Heart left ventricle (tissue), 16 donors: ENCODE measurements at regions not wholly inside any gene's neighbourhood (a gene's known extent, or its start where the extent isn't known, plus 50 kb on each side); places are given as distances from the start of the nearest gene placed in this dataset.

Source experiments
- ATAC-seq, 4 donors: fragments of 200-7000 bp; cut with Tn5 transposase; one replicate each; pipeline ENCODE4 v1.9.1; 2020 to 2022; ENCODE audit warnings: moderate library complexity in 4 of 4, mild to moderate bottlenecking in 3 of 4, moderate number of reproducible peaks in 1 of 4
- DNase-seq, 5 donors: peaks; one replicate each; pipeline ENCODE4 v3.0.0-alpha.2; 2020
- H3K27ac ChIP-seq, 12 donors: fragments of 200-600 bp; sonication (generic) in 4 of 12; one replicate each; pipeline versions ENCODE4 v1.5.0 to v1.8.0; 2016 to 2022; ENCODE audit warnings: mild to moderate bottlenecking in 2 of 12
- H3K27me3 ChIP-seq, 9 donors: fragments of 200-600 bp; sonication (generic) in 2 of 9; one replicate each; pipeline versions ENCODE4 v1.5.1 to v1.8.0; 2016 to 2022; ENCODE audit warnings: mild to moderate bottlenecking in 3 of 9
- H3K36me3 ChIP-seq, 9 donors: fragments of 200-600 bp; sonication (generic) in 2 of 9; one replicate each; pipeline versions ENCODE4 v1.5.0 to v1.8.0; 2018 to 2022; ENCODE audit warnings: mild to moderate bottlenecking in 2 of 9
- H3K4me1 ChIP-seq, 12 donors: fragments of 200-600 bp; sonication (generic) in 4 of 12; one replicate each; pipeline versions ENCODE4 v1.5.0 to v1.8.0; 2016 to 2022; ENCODE audit warnings: mild to moderate bottlenecking in 3 of 12
- H3K4me3 ChIP-seq, 12 donors: fragments of 200-600 bp; sonication (generic) in 4 of 12; one replicate each; pipeline versions ENCODE4 v1.5.0 to v1.8.0; 2017 to 2022; ENCODE audit warnings: mild to moderate bottlenecking in 9 of 12, moderate library complexity in 4 of 12
- H3K9me3 ChIP-seq, 12 donors: fragments of 200-600 bp; sonication (generic) in 4 of 12; one replicate each; pipeline versions ENCODE4 v1.5.0 to v1.8.0; 2016 to 2022; ENCODE audit warnings: mild to moderate bottlenecking in 1 of 12
- CTCF ChIP-seq, 12 donors: fragments of 200-600 bp; sonication (generic) in 4 of 12; IDR thresholded peaks; one replicate each; pipeline versions ENCODE4 v1.5.0 to v1.8.0; 2018 to 2022; ENCODE audit warnings: antibody characterized with exemption in 12 of 12, mild to moderate bottlenecking in 5 of 12
- POLR2A ChIP-seq, 2 donors: fragments of 450-650 bp; IDR thresholded peaks; one replicate each; pipeline ENCODE4 v1.6.1; 2017; ENCODE audit warnings: antibody characterized with exemption in 2 of 2, mild to moderate bottlenecking in 2 of 2, moderate library complexity in 2 of 2
- WGBS, 4 donors: extraction: QIAGEN DNeasy Blood & Tissue Kit in 2 of 4; methylation state at CpG; one replicate each; pipeline versions ENCODE4 v1.1.5 to v1.1.7; 2013 to 2018; 5-methylcytosine and 5-hydroxymethylcytosine counted together
- intact Hi-C, 10 donors: fragments of 100-400 bp; cut with DNase I; formaldehyde crosslinking; loops; one replicate each; pipeline versions ENCODE4 v1.11.1 to v1.14.2; 2022
- donor health status: ischemic (EF 13 %, LVEDD 7.1; RV severe dilation, severe dysfunction).
- donor health status: healthy with polysubstance abuse.
- donor health status: DM: no; HTN: yes; CAD: no.
- donor health status: DM: no; HTN: no; CAD: no.
- donor health status: ischemic (EF 25% LVEDD 6.9; RV normal size, moderate dysfunction).
- donor health status: ischemic (EF 25% LVEDD 5.7; RV mildly dilated, moderate dysfunction).
- donor health status: healthy.
- donor health status: DM: yes; HTN: yes; CAD: no.
- donor health status: ischemic (EF 35%, LVEDD 5.7; RV mildly dilated, moderate dysfunction).
- donor health status: nonischemic (EF 11% LVEDD 7.7; RV severe dilation, severe dysfunction).
- donor health status: DM: yes; HTN: yes; CAD: no.
- donor health status: PGD.
- donor health status: ischemic (EF 29% LVEDD 5.4; RV normal size, mild dysfunction).
- donor health status: nonischemic (EF 23%, LVEDD 6.1; RV moderate dilation, normal function).

GRCh38 chr1:94634977-94635416 lies 93.4 kb upstream of the F3 start:
- Histone ChIP-seq H3K27me3 (no peaks in the 10 kb centered on the region), H3K36me3 (no peaks in the 10 kb centered on the region), H3K27ac (no peak overlapping the region), H3K9me3 (peaks cover 0 to 7% (median 0%) of the 10 kb centered on the region in 12 donors), H3K4me3 (no peak overlapping the region), H3K4me1 (no peaks in the 10 kb centered on the region)
- intact Hi-C loops: no loop called here
- DNase-seq: no peak
- TF ChIP-seq POLR2A (IDR thresholded peaks at IDR 0.05) (no peak), CTCF (IDR thresholded peaks at IDR 0.05) (no peak)
- 75 to 94% (median 82%) methylated on average over 2 of the region's 2 CpGs for WGBS, 4 donors
- no peak for ATAC-seq

GRCh38 chr1:94633051-94633450 lies 91.5 kb upstream of the F3 start:
- H3K27me3 ChIP-seq: no peaks in the 10 kb centered on the region
- peaks cover 0 to 15% (median 0%) of the 10 kb centered on the region in 12 donors for H3K4me1 ChIP-seq
- H3K9me3 ChIP-seq: peaks cover 0 to 7% (median 0%) of the 10 kb centered on the region in 12 donors
- H3K27ac ChIP-seq: no peak overlapping the region
- WGBS, 4 donors: 79 to 96% (median 87%) methylated on average over 4 of the region's 4 CpGs
- intact Hi-C loops: no loop called here
- ATAC-seq: no peak
- no peaks in the 10 kb centered on the region for H3K36me3 ChIP-seq
- H3K4me3 ChIP-seq: no peak overlapping the region
- DNase-seq: no peak
- TF ChIP-seq POLR2A (IDR thresholded peaks at IDR 0.05) (no peak), CTCF (IDR thresholded peaks at IDR 0.05) (no peak)

GRCh38 chr1:94629259-94630181 lies 88.0 kb upstream of the F3 start:
- ATAC-seq: no peak

More at GRCh38 chr1:94629259-94630181, 88.0 kb upstream of the F3 start:
- Histone ChIP-seq H3K27me3 (no peaks in the 10 kb centered on the region), H3K27ac (no peak overlapping the region), H3K4me1 (peaks cover 0 to 15% (median 0%) of the 10 kb centered on the region in 12 donors), H3K9me3 (peaks cover 0 to 7% (median 0%) of the 10 kb centered on the region in 12 donors), H3K36me3 (no peaks in the 10 kb centered on the region), H3K4me3 (no peak overlapping the region)
- DNase-seq: no peak
- 84 to 93% (median 89%) methylated on average over 11 to 16 of the region's 16 CpGs for WGBS, 4 donors
- intact Hi-C loops: no loop called here
- TF ChIP-seq POLR2A (IDR thresholded peaks at IDR 0.05): no peak
- TF ChIP-seq CTCF (IDR thresholded peaks at IDR 0.05): no peak
